ENCODE measurements at regions not wholly inside any gene's neighbourhood (a gene's known extent, or its start where the extent isn't known, plus 50 kb on each side); places are given as distances from the start of the nearest gene placed in this dataset.

DNA sequence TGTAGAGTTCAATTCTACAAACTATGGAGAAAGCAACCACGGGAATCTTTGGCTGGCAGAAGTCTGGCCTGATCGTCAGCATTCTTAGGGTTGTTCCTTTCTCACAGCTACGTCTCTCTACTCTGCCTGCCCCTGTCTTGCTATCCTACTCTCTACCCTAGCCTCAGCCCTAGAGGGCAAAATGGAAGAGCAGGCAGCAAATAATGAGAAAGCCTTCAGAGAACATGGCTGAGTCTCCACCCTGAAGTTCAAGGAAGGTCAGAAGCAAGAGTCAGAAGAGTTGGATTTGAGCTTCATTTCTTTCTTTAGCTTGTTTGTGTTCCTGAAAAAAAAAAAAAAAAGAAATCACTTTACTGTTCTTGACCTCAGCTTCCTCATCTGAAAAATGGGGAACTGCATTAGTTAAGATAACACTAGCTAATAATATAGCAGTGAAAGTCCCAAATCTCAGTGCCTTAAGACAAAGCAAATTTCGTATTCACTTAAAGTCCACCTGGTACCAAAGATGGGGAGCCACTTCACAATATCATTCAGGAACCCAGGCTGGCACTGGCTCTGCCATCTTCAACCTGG lies 50.2 kb upstream of the CCND2 start:
- DNase-seq (ENCODE audit: insufficient read length, low spot score, missing footprints): no peak
- no peaks in the 10 kb centered on the region for H3K4me1 ChIP-seq (ENCODE audit: insufficient read depth, low read length)

DNA sequence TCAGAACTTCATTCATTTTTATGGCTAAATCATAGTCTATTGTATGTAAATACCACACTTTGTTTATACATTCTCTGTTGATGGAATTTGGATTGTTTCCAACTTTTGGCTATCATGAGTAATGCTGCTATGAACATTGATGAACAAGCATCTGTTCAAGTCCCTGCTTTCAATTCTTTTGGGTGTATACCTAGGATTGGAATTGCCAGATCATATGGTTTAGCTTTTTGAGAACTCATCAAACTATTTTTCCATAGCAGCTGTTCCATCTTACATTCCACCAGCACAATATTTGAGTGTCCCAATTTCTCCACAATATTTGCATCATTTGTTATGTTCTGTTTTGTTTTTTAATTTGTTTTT lies 52.3 kb upstream of the CCND2 start:
- no peaks in the 10 kb centered on the region for H3K79me2 ChIP-seq (ENCODE audit: insufficient read depth, low read length)
- no peaks in the 10 kb centered on the region for H3K4me1 ChIP-seq (ENCODE audit: insufficient read depth, low read length)
- H3K36me3 ChIP-seq (ENCODE audit: insufficient read depth, low read length): no peaks in the 10 kb centered on the region
- H3K4me3 ChIP-seq (ENCODE audit: insufficient read depth, low read length): no peak overlapping the region
- no peak for DNase-seq (ENCODE audit: insufficient read length, low spot score, missing footprints)
- H2AFZ ChIP-seq (ENCODE audit: low read length): no peak overlapping the region
- TF ChIP-seq CTCF (IDR thresholded peaks at IDR 0.05; ENCODE audit: extremely low read depth, low read depth, low read length): no peak
- H3K4me2 ChIP-seq (ENCODE audit: insufficient read depth, low read length): no peak overlapping the region
- no peaks in the 10 kb centered on the region for H4K20me1 ChIP-seq (ENCODE audit: insufficient read depth, low read length)
- no peaks in the 10 kb centered on the region for H3K27me3 ChIP-seq (ENCODE audit: insufficient read depth, low read length)
- no peak overlapping the region for H3K27ac ChIP-seq (ENCODE audit: low read depth, low read length)
- H3K9me3 ChIP-seq (ENCODE audit: low read depth, low read length): no peaks in the 10 kb centered on the region

More for the DNA sequence above, 50.2 kb upstream of the CCND2 start:
- Histone ChIP-seq H3K4me2 (ENCODE audit: insufficient read depth, low read length) (no peak overlapping the region), H4K20me1 (ENCODE audit: insufficient read depth, low read length) (no peaks in the 10 kb centered on the region), H2AFZ (ENCODE audit: low read length) (no peak overlapping the region), H3K27ac (ENCODE audit: low read depth, low read length) (no peak overlapping the region), H3K36me3 (ENCODE audit: insufficient read depth, low read length) (no peaks in the 10 kb centered on the region), H3K9me3 (ENCODE audit: low read depth, low read length) (no peaks in the 10 kb centered on the region), H3K79me2 (ENCODE audit: insufficient read depth, low read length) (no peaks in the 10 kb centered on the region), H3K27me3 (ENCODE audit: insufficient read depth, low read length) (no peaks in the 10 kb centered on the region), H3K4me3 (ENCODE audit: insufficient read depth, low read length) (no peak overlapping the region)
- TF ChIP-seq CTCF (IDR thresholded peaks at IDR 0.05; ENCODE audit: extremely low read depth, low read depth, low read length): no peak

DNA sequence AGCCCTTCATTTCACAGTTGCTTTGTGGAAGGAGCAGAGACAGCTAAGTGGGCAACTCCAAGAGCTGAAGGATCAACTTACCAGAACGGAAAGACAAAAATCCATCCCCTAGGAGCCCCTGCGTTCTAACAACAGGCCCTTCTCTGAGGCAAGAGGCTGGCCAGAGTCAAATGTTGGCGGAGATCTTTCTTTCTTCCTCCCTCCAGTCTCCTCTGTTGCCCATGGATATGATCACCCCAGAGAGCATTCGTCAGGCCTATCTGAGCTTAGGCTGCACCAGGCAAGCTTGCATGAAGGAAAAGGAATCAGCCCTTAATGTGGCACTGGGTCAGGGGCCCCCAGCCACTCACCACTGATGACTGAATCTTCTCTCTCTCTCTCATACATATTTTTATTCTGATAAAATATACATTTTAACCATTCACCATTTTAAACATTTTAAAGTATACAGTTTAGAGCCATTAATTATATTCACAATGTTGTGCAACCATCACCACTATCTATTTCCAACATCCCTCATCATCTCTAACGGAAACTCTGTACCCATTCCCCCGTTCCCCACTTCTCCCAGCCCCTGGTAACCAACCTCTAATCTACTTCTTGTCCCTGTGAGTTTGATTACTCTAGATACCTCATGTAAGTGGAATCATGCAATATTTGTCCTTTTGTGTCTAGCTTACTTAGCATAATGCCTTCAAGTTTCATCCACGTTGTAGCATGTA lies 52.9 kb upstream of the CCND2 start:
- H3K4me2 ChIP-seq (ENCODE audit: insufficient read depth, low read length): no peak overlapping the region
- H3K79me2 ChIP-seq (ENCODE audit: insufficient read depth, low read length): no peaks in the 10 kb centered on the region
- no peak for TF ChIP-seq CTCF (IDR thresholded peaks at IDR 0.05; ENCODE audit: extremely low read depth, low read depth, low read length)
- no peaks in the 10 kb centered on the region for H3K4me1 ChIP-seq (ENCODE audit: insufficient read depth, low read length)
- no peak overlapping the region for H3K4me3 ChIP-seq (ENCODE audit: insufficient read depth, low read length)
- no peak overlapping the region for H2AFZ ChIP-seq (ENCODE audit: low read length)
- no peaks in the 10 kb centered on the region for H3K9me3 ChIP-seq (ENCODE audit: low read depth, low read length)
- H3K27ac ChIP-seq (ENCODE audit: low read depth, low read length): no peak overlapping the region
- no peaks in the 10 kb centered on the region for H3K36me3 ChIP-seq (ENCODE audit: insufficient read depth, low read length)
- no peaks in the 10 kb centered on the region for H3K27me3 ChIP-seq (ENCODE audit: insufficient read depth, low read length)
- H4K20me1 ChIP-seq (ENCODE audit: insufficient read depth, low read length): no peaks in the 10 kb centered on the region
- no peak for DNase-seq (ENCODE audit: insufficient read length, low spot score, missing footprints)

DNA sequence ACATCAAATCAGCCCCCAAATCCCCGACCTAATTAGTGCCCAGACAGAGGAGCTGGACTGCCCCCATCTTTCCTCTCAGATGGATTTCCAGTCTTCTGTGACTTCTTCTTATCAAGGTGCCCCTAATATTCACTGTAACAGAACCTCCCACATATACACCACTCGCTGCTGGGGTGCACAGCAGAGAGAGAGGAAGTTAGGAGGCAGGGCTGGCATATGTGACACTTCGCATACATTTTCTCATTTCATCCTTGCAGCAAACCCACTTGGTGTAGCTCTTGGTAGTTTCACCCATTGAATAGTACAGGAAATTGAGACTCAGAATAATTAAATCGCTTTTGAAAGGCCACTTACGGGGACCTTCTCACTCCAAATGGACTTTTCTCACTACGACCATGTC lies 56.5 kb upstream of the CCND2 start:
- no peaks in the 10 kb centered on the region for H3K36me3 ChIP-seq (ENCODE audit: insufficient read depth, low read length)
- H3K4me1 ChIP-seq (ENCODE audit: insufficient read depth, low read length): no peaks in the 10 kb centered on the region
- H3K4me3 ChIP-seq (ENCODE audit: insufficient read depth, low read length): no peak overlapping the region
- H4K20me1 ChIP-seq (ENCODE audit: insufficient read depth, low read length): no peaks in the 10 kb centered on the region
- no peak overlapping the region for H3K4me2 ChIP-seq (ENCODE audit: insufficient read depth, low read length)
- H3K27me3 ChIP-seq (ENCODE audit: insufficient read depth, low read length): no peaks in the 10 kb centered on the region
- H3K79me2 ChIP-seq (ENCODE audit: insufficient read depth, low read length): no peaks in the 10 kb centered on the region
- H2AFZ ChIP-seq (ENCODE audit: low read length): no peak overlapping the region
- DNase-seq (ENCODE audit: insufficient read length, low spot score, missing footprints): no peak
- TF ChIP-seq CTCF (IDR thresholded peaks at IDR 0.05; ENCODE audit: extremely low read depth, low read depth, low read length): no peak
- no peak overlapping the region for H3K27ac ChIP-seq (ENCODE audit: low read depth, low read length)
- H3K9me3 ChIP-seq (ENCODE audit: low read depth, low read length): no peaks in the 10 kb centered on the region

Data from osteoblast (primary cell).